Inflammatory macrophage treated with lipopolysaccharide for 4 hours (primary cell): ENCODE measurements at regions not wholly inside any gene's neighbourhood (a gene's known extent, or its start where the extent isn't known, plus 50 kb on each side); places are given as distances from the start of the nearest gene placed in this dataset.
"Not testable (repeated sequence)": the region's sequence is repeated elsewhere in the genome, so short reads cannot be mapped to it uniquely, and the experiment has no call there.

ENCODE experiments used
- DNase-seq: peaks from one replicate; pipeline ENCODE4 v3.0.0-alpha.2; 2020

- no peak for DNase-seq
These were observed 303.0 kb downstream of the DAD1 start for GRCh38 chr14:22285991-22286390.

- DNase-seq: no peak
These were observed 306.1 kb downstream of the DAD1 start for GRCh38 chr14:22282949-22283348.

DNA sequence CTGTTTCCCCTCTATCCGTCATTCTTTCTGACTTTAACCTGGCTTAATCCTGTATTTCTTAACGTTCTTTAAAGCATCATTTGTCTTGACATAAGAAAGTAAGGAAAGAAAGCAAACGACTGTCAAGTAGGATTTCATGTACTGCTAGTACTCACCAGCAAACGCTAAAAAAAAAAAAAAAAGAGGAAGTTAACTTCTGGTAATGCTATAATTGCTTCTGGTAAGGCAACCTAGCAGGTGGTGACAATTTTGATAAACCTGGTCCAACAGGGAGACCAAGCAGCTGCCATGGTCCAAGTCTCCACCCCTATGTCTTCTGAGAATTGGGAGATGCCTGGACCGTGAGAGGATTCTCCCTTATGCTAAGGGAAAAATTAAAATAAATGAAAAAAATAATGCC is 306.6 kb downstream of the DAD1 start:
- peak; percentile 51 for DNase-seq

DNA sequence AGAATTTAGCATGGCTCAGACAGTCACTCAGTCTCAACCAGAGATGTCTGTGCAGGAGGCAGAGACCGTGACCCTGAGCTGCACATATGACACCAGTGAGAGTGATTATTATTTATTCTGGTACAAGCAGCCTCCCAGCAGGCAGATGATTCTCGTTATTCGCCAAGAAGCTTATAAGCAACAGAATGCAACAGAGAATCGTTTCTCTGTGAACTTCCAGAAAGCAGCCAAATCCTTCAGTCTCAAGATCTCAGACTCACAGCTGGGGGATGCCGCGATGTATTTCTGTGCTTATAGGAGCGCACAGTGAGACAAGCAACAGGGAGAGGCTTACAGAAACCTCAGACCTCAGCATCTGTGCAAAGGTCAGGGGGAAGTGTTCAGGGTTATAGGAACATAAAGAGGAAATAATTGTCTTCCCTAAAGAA is 307.6 kb downstream of the DAD1 start:
- peak; percentile 7 for DNase-seq

DNA sequence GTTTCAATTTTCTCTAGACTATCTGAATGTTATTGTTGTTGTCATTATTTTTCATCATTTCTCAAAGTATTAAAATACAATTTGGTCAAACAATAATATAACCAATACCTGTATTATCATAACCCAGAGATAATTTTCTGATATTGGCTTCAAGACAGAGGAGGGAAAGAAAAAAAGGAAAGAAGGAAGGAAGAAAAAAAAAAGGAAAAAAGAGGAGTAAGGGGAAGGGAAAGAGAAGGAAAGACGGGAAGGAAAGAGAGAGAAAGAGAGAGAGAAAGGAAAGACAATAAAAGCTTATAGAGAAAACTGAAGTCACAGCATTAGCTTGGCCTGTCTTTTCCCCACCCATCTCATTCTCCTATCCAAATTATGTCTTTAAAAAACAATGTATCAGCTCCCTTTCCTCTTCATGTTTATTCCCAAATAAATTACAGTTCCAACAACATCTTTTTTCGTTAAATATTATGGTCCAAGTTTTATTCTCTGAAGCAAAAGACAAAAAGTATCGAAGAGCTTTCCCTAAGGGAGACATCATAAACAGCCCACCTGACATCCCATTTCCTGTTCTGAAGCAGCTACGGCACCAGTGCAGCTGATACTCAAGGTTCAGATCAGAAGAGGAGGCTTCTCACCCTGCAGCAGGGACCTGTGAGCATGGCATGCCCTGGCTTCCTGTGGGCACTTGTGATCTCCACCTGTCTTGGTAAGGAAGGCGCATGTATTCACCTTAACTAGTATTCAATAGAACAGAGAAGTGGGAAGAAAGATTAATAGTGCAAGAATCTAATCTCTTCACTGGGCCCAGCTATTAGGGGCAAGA is 308.3 kb downstream of the DAD1 start:
- DNase-seq: no peak

- DNase-seq: peak; percentile 20
These were observed 311.9 kb downstream of the DAD1 start for GRCh38 chr14:22276913-22277816.

DNA sequence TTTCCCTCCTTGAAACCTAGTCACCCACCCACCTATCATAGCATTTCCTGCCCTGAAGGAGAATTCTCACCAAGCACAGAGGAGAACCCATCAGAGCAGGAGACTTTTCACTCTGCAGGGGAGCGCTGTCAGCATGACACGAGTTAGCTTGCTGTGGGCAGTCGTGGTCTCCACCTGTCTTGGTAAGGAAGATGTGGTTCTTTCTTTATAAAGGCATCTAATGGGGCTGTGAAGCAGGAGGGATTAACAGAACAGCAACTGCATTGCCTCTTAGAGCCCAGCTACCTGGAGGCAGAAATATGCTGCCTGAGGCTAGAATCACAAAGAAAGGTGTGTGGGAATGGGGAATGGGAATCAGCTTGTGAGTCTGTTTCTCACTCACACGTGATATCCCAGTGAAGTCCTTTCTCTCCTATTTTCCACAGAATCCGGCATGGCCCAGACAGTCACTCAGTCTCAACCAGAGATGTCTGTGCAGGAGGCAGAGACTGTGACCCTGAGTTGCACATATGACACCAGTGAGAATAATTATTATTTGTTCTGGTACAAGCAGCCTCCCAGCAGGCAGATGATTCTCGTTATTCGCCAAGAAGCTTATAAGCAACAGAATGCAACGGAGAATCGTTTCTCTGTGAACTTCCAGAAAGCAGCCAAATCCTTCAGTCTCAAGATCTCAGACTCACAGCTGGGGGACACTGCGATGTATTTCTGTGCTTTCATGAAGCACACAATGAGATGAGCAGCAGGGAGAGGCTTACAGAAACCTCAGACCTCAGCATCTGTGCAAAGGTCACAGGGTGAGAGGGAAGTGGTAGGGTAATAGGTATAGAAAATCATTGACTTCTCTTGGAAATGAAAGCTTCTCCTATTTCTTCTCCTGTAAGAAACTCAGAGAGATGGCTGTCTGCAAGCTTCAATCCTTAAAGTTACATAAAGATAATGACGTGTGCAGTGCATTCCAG is 316.9 kb downstream of the DAD1 start:
- no peak for DNase-seq

- no peak for DNase-seq
These were observed 320.1 kb downstream of the DAD1 start for GRCh38 chr14:22268875-22269274.

- no peak for DNase-seq
These were observed 322.3 kb downstream of the DAD1 start for GRCh38 chr14:22266683-22267082.

- no peak for DNase-seq
These were observed 322.9 kb downstream of the DAD1 start for GRCh38 chr14:22266142-22266442.

GRCh38 chr14:22265319-22266141 is 323.5 kb downstream of the DAD1 start:
- DNase-seq: peak; percentile 23

- DNase-seq: no peak
These were observed 324.3 kb downstream of the DAD1 start for GRCh38 chr14:22264759-22265158.

DNA sequence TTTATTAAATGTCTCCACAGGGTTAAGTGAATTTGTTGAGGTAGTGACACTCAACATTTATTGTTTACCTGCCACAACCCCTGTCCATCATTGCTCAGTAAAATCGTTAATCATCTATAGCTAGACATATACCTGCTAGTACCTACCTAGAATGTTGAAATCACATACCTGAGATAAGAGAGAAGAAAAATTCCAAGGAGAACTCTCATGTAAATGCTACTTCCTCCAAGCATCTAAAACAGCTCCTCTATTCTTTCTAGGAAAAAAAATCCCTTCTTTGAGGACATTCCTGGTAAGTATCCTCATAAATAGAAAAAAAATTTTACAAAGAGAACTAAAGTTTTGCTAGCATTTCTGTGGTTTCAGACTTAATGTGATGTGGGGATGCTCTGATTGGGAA is 325.1 kb downstream of the DAD1 start:
- no peak for DNase-seq

DNA sequence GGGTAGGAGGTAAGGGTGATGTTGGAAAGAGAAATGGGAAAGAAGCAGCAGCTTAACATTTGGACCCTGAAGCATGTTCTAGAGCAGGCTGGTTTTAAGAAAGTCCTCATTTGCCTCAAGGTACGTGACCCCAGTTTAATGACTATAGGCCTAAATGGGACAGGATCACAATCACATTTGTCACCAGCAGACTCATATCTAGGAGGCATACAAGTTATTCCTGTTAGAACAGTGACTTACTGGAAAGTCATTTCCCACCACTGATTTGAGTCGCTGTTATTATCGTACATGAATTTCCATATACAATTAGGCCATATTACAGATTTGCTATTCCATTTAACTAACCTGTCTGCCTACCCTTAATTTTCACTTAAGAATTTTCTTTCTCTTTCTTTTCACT is 326.1 kb downstream of the DAD1 start:
- no peak for DNase-seq

- no peak for DNase-seq
These were observed 333.7 kb downstream of the DAD1 start for GRCh38 chr14:22255017-22255950.

- DNase-seq: peak; percentile 22
These were observed 336.3 kb downstream of the DAD1 start for GRCh38 chr14:22252686-22253085.

DNA sequence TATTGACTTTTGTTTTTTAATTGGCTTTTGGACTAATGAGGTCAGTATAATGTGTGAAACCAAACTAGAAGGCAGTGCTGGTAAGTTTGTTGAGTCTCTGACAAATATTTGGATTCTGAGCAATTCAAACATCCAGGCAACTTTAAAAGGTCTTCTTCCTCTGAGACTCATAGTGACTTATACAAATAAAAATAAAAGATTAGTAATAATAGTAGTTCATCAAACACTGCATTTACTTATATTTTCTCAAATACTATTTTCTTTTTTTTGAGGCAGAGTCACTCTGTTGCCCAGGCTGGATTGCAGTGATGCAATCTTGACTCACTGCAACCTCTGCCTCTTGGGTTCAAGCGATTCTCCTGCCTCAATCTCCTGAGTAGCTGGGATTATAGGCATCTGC is 337.9 kb downstream of the DAD1 start:
- no peak for DNase-seq

DNA sequence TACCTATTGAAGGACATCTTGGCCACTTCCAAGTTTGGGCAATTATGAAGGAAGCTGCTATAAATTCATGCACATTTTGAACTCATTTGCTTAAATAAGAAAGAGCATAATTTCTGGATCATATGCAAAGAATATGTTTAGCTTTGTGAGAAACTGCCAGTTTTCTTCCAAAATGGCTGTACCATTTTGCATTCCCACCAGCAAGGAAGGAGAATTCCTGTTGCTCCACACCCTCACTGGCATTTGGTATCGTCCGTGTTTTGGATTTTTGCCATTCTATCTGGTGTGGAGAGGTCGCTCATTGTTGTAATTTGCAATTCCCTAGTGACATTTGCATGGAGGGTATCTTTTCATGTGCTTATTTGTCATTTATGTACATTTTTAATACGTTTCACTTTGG is 339.3 kb downstream of the DAD1 start:
- no peak for DNase-seq

DNA sequence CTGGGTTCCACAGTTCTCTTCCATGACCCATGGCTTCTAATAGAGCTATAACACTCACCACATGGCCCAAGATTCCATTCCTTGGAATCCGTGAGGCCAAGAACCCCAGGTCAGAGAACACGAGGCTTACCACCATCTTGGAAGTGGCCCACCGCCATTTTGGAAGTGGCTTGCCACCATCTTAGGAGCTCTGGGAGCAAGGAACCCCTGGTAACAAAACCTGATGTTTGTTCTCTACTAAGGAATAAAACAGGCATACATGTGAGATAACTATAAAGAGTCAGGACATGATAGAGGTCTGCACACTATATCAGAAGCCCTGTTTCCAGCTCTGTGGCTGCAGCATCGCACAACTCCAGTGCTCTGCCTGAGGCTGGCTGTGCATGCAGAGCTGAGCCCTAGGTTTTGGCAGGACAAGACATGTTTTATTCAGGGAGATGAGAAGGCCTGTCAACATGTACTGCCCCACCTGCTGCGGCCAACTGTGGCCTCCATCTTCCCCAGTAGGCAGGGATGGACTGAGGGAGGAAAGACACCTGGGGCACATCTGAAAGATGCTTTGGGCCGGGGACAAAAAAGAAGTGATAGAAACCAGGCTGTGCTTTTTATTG is 344.9 kb downstream of the DAD1 start:
- DNase-seq: no peak

- DNase-seq: not testable (repeated sequence)
These were observed 350.7 kb downstream of the DAD1 start for GRCh38 chr14:22238320-22238719.
